GM23338 (cell line): ENCODE measurements at regions not wholly inside any gene's neighbourhood (a gene's known extent, or its start where the extent isn't known, plus 50 kb on each side); places are given as distances from the start of the nearest gene placed in this dataset.

Experiments
- ATAC-seq: fragments of 200-7000 bp; cut with Tn5 transposase; 3 replicates; pipeline ENCODE4 v1.9.1; 2020
- DNase-seq: peaks from one replicate; pipeline ENCODE4 v3.0.0-alpha.2; 2015; ENCODE audit warnings: low spot score
- H2AFZ ChIP-seq: fragments of 200-600 bp; sonication (generic); 2 replicates; pipeline ENCODE4 v1.8.0; 2016; ENCODE audit warnings: antibody characterized with exemption, mild to moderate bottlenecking, moderate library complexity
- H3F3A ChIP-seq: fragments of 200-600 bp; sonication (generic); replicated peaks from 2 replicates; pipeline ENCODE4 v1.8.0; 2017; ENCODE audit warnings: antibody characterized with exemption, mixed run types, low read depth
- H3K27ac ChIP-seq: fragments of 200-600 bp; sonication (generic); 2 replicates; pipeline ENCODE4 v1.6.1; 2016; ENCODE audit warnings: low read depth
- H3K27me3 ChIP-seq: fragments of 200-600 bp; sonication (generic); 2 replicates; pipeline ENCODE4 v1.8.0; 2016; ENCODE audit warnings: mild to moderate bottlenecking, mixed run types, moderate library complexity; ENCODE audit not compliant: insufficient read depth
- H3K36me3 ChIP-seq: fragments of 200-600 bp; sonication (generic); 2 replicates; pipeline ENCODE4 v1.8.0; 2016; ENCODE audit warnings: mild to moderate bottlenecking; ENCODE audit not compliant: insufficient read depth
- H3K4me1 ChIP-seq: fragments of 200-600 bp; sonication (generic); 2 replicates; pipeline ENCODE4 v1.8.0; 2016; ENCODE audit warnings: mild to moderate bottlenecking, moderate library complexity; ENCODE audit not compliant: insufficient read depth
- H3K4me2 ChIP-seq: fragments of 200-600 bp; sonication (generic); 2 replicates; pipeline ENCODE4 v1.7.1; 2017; ENCODE audit warnings: mixed run types
- H3K4me3 ChIP-seq: fragments of 200-600 bp; sonication (generic); 2 replicates; pipeline ENCODE4 v1.6.1; 2016; ENCODE audit warnings: mixed run types
- H3K79me2 ChIP-seq: fragments of 200-600 bp; sonication (generic); replicated peaks from 2 replicates; pipeline ENCODE4 v1.8.0; 2017; ENCODE audit warnings: mild to moderate bottlenecking; ENCODE audit not compliant: insufficient read depth
- H3K9me2 ChIP-seq: fragments of 200-600 bp; sonication (generic); 2 replicates; pipeline ENCODE4 v1.8.0; 2017; ENCODE audit not compliant: insufficient read depth
- H4K20me1 ChIP-seq: fragments of 200-600 bp; sonication (generic); replicated peaks from 2 replicates; pipeline ENCODE4 v1.8.0; 2017; ENCODE audit warnings: mild to moderate bottlenecking; ENCODE audit not compliant: insufficient read depth
- H3K27ac Mint-ChIP-seq: 2 replicates; pipeline ENCODE4 v1.8.0; 2020; ENCODE audit warnings: inconsistent platforms, mild to moderate bottlenecking, moderate library complexity, mixed read lengths
- H3K27me3 Mint-ChIP-seq: 3 replicates; pipeline ENCODE4 v1.8.0; 2022; ENCODE audit warnings: low read depth, mild to moderate bottlenecking, moderate library complexity, mixed read lengths, inconsistent platforms; ENCODE audit not compliant: insufficient read depth, poor library complexity
- H3K36me3 Mint-ChIP-seq: 3 replicates; pipeline ENCODE4 v1.8.0; 2021; ENCODE audit warnings: low read depth, mild to moderate bottlenecking, inconsistent platforms, moderate library complexity, mixed read lengths
- H3K4me1 Mint-ChIP-seq: 3 replicates; pipeline ENCODE4 v1.8.0; 2020; ENCODE audit warnings: mild to moderate bottlenecking, inconsistent platforms, mixed read lengths
- H3K4me3 Mint-ChIP-seq: 3 replicates; pipeline ENCODE4 v1.8.0; 2021; ENCODE audit warnings: moderate library complexity, mild to moderate bottlenecking, inconsistent platforms, mixed read lengths
- H3K9me3 Mint-ChIP-seq: 3 replicates; pipeline ENCODE4 v1.8.0; 2020; ENCODE audit warnings: moderate library complexity, mild to moderate bottlenecking, inconsistent platforms, mixed read lengths
- CREB1 ChIP-seq: fragments of 250-450 bp; sonication (Bioruptor Pico); IDR thresholded peaks from 2 replicates; pipeline ENCODE4 v1.5.0; 2020; ENCODE audit warnings: low read depth, mild to moderate bottlenecking, moderate library complexity
- CTCF ChIP-seq, 2 experiments: fragments of 200-600 bp in 1 of 2; sonication (generic) in 1 of 2; conservative IDR thresholded peaks; 2 replicates each; pipeline versions ENCODE4 v1.5.1 to v1.6.1; 2016 to 2017; ENCODE audit warnings: antibody characterized with exemption in 2 of 2, low read depth in 2 of 2, mild to moderate bottlenecking in 2 of 2, moderate library complexity in 1 of 2
- EZH2 ChIP-seq: fragments of 200-600 bp; sonication (generic); IDR thresholded peaks from one replicate; pipeline ENCODE4 v1.8.0; 2017; ENCODE audit warnings: antibody characterized with exemption, mild to moderate bottlenecking, low read depth; ENCODE audit not compliant: unreplicated experiment
- JUNB ChIP-seq: IDR thresholded peaks from one replicate; pipeline ENCODE4 v1.6.1; 2016; ENCODE audit warnings: antibody characterized with exemption; ENCODE audit not compliant: unreplicated experiment
- NANOG ChIP-seq: IDR thresholded peaks from 2 replicates; pipeline ENCODE4 v1.6.1; 2016; ENCODE audit warnings: antibody characterized with exemption, borderline replicate concordance
- REST ChIP-seq: IDR thresholded peaks from one replicate; pipeline ENCODE4 v1.6.1; 2018; ENCODE audit warnings: antibody characterized with exemption; ENCODE audit not compliant: unreplicated experiment
- STAT1 ChIP-seq: IDR thresholded peaks from one replicate; pipeline ENCODE4 v1.6.1; 2016; ENCODE audit warnings: antibody characterized with exemption; ENCODE audit not compliant: unreplicated experiment
- ZNF114 ChIP-seq: fragments of 250-450 bp; sonication (Bioruptor Pico); IDR thresholded peaks from 2 replicates; pipeline ENCODE4 v1.5.0; 2020; ENCODE audit warnings: mild to moderate bottlenecking, moderate library complexity
- TF ChIP-seq, protein P1 (sequence below): IDR thresholded peaks from 2 replicates; pipeline ENCODE4 v1.6.1; 2016; ENCODE audit warnings: antibody characterized with exemption

DNA sequence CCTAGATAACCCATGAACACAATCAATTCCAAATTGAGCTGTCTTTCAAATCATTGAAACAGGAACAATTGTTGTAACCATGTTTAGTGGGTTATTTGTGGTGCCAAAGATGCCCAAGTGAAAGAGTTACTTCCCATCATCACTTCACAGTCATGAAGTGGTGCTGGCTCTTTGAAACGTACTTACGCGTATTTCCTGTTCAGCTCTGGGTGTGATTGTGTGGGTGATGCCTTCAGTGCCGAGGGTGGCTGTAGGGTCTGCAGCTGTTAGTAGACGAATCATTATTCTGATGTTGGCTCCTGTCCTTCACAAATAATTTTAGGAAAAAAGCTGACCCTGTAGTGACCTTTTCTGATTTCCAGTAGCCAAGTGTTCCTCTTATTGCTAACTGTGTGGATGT, 323.1 kb upstream of the KIAA1217 start:
- no peaks in the 10 kb centered on the region for H3K4me1 Mint-ChIP-seq
- H3K79me2 ChIP-seq, result no peaks in the 10 kb centered on the region

More for the DNA sequence above, 323.1 kb upstream of the KIAA1217 start:
- Histone ChIP-seq H3K9me2 (no peaks in the 10 kb centered on the region), H2AFZ (no peak overlapping the region), H3K4me3 (no peak overlapping the region), H4K20me1 (no peaks in the 10 kb centered on the region), H3F3A (no peaks in the 10 kb centered on the region), H3K27ac (no peak overlapping the region), H3K4me2 (no peak overlapping the region), H3K36me3 (no peaks in the 10 kb centered on the region), H3K27me3 (no peaks in the 10 kb centered on the region), H3K4me1 (no peaks in the 10 kb centered on the region)
- ATAC-seq (no peak), DNase-seq (no peak)
- no peaks in the 10 kb centered on the region for H3K36me3 Mint-ChIP-seq
- H3K4me3 Mint-ChIP-seq, result no peak overlapping the region
- H3K27me3 Mint-ChIP-seq, result no peaks in the 10 kb centered on the region
- no peak overlapping the region for H3K27ac Mint-ChIP-seq
- H3K9me3 Mint-ChIP-seq, result no peaks in the 10 kb centered on the region
- no peak for TF ChIP-seq ZNF114
- TF ChIP-seq, protein P1, sequence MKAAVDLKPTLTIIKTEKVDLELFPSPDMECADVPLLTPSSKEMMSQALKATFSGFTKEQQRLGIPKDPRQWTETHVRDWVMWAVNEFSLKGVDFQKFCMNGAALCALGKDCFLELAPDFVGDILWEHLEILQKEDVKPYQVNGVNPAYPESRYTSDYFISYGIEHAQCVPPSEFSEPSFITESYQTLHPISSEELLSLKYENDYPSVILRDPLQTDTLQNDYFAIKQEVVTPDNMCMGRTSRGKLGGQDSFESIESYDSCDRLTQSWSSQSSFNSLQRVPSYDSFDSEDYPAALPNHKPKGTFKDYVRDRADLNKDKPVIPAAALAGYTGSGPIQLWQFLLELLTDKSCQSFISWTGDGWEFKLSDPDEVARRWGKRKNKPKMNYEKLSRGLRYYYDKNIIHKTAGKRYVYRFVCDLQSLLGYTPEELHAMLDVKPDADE, result no peak
- no peak for TF ChIP-seq STAT1
- no peak for TF ChIP-seq CREB1 (CRISPR knock-in tag)
- TF ChIP-seq NANOG, result no peak
- no peak for TF ChIP-seq EZH2
- TF ChIP-seq JUNB, result no peak
- no peak for TF ChIP-seq CTCF (conservative IDR thresholded peaks at IDR 0.05; ENCODE audit: low read depth in 2 of 2)
- TF ChIP-seq REST, result no peak
